GM21526 (cell line): ENCODE measurements at regions not wholly inside any gene's neighbourhood (a gene's known extent, or its start where the extent isn't known, plus 50 kb on each side); places are given as distances from the start of the nearest gene placed in this dataset.
A peak's percentile ranks its signal among the peaks of the same experiment; 100 is the strongest.
"Not testable (repeated sequence)": the region's sequence is repeated elsewhere in the genome, so short reads cannot be mapped to it uniquely, and the experiment has no call there.

Source experiments
- ATAC-seq: cut with Tn5 transposase; IDR thresholded peaks from one replicate; pipeline ENCODE4 v1.9.1; 2021; ENCODE audit warnings: moderate library complexity; ENCODE audit not compliant: unreplicated experiment, low FRiP score

GRCh38 chr6:135699705-135700104 lies 151.8 kb upstream of the PDE7B start:
- ATAC-seq: no peak

DNA sequence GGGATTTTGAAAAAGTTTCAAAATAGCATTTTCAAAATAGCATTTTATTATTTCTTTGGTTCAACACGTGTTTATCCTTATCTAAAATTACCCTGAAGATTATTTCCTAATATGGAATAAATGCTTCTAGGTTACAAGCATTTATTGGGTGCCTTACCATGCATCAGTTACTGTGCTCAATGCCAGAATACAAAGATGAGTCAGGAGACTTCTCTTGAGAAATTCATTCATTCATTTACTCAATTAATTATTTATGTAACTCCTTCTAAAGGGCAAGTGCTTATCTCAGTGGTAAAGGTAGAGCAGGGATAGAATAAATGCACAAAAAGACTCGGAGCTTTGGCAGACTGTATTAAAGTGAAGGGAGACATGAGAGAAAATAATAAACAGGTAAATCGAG lies 150.1 kb upstream of the PDE7B start:
- no peak for ATAC-seq

- ATAC-seq: no peak
Measured at GRCh38 chr6:135703007-135703406, 148.5 kb upstream of the PDE7B start.

GRCh38 chr6:135703621-135704020 lies 147.9 kb upstream of the PDE7B start:
- peak; percentile 81 for ATAC-seq

DNA sequence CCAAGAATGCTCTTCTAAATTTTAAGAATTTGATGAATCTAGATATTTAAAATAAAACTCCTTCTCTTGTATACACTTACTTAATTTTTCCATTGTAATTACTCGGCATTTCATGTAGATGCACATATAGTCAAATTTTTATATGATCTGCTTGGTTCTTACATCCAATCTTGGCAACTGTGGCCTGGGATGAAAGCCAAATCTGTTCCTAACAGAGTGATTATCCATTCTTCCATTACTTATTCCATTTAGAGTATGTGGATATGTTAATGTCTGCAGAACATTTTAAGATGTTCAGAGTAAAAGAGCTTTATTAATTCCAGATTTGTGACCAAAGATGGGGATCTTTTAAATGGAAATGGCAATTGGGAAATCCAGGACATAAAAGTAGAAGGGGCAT lies 144.1 kb upstream of the PDE7B start:
- ATAC-seq: no peak

DNA sequence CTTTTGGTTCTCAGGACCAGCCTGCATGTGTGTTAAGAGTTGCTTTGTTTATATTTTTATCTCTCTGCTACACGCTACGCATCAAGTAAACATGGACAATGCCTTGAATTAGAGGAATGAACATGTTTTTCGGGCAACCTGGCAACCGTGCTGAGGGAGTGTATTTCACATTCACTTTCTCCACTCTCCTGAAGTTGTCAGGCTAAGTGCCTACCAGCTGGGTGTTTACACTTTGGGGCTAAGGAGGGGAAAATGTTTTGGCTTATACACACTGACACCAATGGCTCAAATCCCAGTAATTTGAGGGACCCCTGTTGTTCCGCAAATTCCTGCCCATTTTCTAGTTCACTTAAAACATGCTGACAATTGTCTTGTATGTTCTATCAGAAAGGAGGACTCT lies 141.5 kb upstream of the PDE7B start:
- no peak for ATAC-seq

DNA sequence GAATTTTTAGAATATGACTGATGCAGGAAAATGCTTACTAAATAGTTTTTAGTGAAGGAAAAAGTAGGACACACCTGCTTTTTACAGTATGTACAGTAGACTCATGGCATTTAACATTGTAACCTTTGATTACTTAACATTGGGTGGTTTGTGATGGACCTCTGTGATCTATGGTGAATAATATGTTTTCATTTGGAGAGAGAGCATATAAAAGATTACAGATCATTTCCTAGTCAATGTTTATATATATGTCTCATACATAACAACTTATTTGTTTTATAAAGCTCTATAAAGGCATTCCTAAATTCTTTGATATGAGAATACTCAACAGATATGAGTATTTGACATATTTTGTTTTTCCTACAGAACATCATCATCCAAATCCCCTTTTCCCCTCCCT lies 129.3 kb upstream of the PDE7B start:
- no peak for ATAC-seq

GRCh38 chr6:135722679-135723078 lies 128.8 kb upstream of the PDE7B start:
- ATAC-seq: no peak

DNA sequence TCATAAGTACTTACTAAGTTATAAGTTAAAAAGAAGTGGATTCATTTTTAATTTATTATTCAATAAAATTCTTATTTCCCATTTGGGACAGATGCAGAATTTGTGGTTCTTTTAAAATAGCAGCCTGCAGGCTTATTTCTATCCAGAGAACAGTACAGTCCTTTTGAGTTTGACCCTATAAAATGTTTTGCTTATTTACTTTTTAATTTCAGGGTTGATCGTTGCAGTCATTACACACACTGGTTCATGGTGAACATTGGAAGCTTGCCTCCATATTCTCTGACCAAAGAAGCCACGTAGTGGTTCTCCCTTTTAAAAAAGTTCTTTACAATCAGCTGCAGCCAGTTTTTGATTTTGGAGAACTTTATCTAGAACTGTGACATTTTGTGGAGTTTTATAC lies 122.9 kb upstream of the PDE7B start:
- no peak for ATAC-seq

- no peak for ATAC-seq
Measured at GRCh38 chr6:135731116-135731515, 120.4 kb upstream of the PDE7B start.

DNA sequence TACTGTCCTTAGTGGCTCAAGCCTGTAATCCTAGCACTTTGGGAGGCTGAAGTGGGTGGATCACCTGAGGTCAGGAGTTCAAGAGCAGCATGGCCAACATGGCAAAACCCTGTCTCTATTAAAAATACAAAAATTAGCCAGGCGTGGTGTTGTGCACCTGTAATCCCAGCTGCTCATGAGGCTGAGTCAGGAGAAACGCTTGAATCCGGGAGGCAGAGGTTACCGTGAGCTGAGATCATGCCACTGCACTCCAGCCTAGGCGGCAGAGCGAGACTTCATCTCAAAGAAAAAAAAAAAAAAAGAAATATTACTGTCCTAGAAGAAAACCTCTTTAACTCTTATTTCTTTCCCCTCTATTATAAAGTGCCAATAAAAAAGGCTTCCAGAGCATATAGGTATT lies 115.2 kb upstream of the PDE7B start:
- not testable (repeated sequence) for ATAC-seq

DNA sequence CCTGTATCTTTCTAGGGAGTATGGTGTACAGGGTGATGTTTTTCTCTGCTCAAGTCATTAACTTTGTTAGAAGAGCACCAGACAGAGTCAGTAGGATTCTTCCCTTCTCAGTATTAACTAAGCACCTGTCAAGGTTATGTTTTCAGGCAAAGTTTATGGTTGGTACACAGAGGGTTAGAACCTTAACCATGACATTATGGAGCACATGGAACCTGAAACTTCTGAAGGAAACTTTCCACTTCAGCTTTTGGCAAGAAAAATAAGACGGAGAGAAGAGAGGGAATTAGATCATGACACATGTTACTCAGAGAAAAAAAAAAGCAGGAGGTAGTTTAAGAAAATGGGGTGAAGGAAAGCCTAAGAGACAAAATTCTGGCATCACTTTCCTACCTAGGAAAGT lies 112.9 kb upstream of the PDE7B start:
- ATAC-seq: no peak

- ATAC-seq: no peak
Measured at GRCh38 chr6:135739288-135739687, 112.2 kb upstream of the PDE7B start.

GRCh38 chr6:135740580-135740979 lies 110.9 kb upstream of the PDE7B start:
- no peak for ATAC-seq

GRCh38 chr6:135743476-135743875 lies 108.0 kb upstream of the PDE7B start:
- no peak for ATAC-seq

DNA sequence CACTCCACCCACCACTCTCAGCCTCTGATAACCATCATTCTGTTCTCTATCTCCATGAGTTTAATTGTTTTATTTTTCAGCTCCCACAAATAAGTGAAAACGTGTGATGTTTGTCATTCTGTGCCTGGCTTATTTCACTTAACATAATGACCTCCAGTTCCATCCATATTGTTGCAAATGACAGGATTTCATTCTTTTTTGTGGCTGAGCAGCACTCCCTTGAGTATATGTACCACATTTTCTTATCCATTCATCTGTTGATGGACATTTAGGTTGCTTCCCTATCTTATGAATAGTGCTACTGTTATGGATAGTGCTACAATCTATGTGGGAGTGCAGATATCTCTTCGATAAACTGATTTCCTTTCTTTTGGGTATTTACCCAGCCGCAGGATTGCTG lies 103.3 kb upstream of the PDE7B start:
- ATAC-seq: no peak

GRCh38 chr6:135750081-135750480 lies 101.4 kb upstream of the PDE7B start:
- ATAC-seq: no peak

- ATAC-seq: no peak
Measured at GRCh38 chr6:135753196-135753595, 98.3 kb upstream of the PDE7B start.

- no peak for ATAC-seq
Measured at GRCh38 chr6:135759831-135760230, 91.7 kb upstream of the PDE7B start.

DNA sequence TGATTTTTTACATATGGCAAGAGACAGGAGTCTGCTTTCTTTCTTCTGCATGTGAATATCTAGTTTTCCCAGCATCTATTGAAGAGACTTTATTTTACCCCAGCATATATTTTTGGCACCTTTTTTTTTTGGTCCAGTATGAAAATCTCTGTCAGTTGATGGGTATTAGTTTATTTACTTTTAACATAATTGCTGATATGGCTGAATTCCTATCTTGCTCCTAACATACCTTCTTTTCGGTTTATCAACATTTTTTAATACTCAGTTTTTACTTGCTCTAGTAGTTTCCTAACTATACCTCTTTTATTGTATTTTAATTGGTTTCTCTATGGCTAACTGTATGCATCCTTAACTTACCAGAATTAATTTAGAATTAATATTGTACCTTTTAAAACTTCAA lies 77.5 kb upstream of the PDE7B start:
- ATAC-seq: no peak

GRCh38 chr6:135779213-135779612 lies 72.3 kb upstream of the PDE7B start:
- ATAC-seq: no peak

DNA sequence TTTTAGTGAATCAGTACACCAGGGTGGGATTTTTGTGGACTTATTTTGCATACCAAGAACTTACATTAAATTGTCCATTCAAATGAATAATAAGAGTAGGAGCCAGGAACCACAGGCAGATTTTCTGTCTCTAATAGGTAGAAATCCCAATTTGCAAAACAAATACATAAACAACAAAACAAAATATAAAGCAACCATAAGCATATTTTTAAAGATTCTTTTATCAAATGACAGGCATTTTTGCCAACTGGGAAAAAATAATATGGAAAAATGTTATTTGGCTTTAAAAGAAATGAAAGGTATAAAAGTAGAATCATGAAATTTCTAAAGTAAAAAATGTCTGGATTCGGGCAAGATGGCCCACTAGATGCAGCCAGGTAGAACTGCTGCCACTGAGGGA lies 71.2 kb upstream of the PDE7B start:
- no peak for ATAC-seq

- ATAC-seq: no peak
Measured at GRCh38 chr6:135782546-135782945, 69.0 kb upstream of the PDE7B start.

GRCh38 chr6:135784507-135784906 lies 67.0 kb upstream of the PDE7B start:
- ATAC-seq: no peak
